ENCODE measurements at regions not wholly inside any gene's neighbourhood (a gene's known extent, or its start where the extent isn't known, plus 50 kb on each side); places are given as distances from the start of the nearest gene placed in this dataset.

DNA sequence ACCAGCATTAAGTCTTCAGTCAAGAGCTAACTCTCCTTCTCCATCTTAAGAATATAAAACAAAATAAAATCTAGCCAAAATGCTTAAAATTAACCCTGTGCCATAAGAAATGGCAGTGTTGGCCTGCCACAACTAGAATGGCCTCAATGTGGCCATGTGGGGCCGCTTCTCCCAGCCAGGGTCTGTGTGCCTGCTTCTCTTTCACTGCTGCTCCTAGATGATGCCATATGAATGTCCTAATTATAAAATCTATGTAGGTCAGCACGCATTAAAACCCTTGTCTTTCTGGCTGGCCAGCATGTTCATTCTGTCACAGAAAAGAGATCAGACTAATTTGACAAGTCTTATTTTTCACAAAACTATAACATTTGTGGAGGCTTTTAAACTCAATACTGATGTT is 102.6 kb downstream of the C6orf118 start:
- TF ChIP-seq POLR2A (IDR thresholded peaks at IDR 0.05), result no peak
- TF ChIP-seq, protein P1, sequence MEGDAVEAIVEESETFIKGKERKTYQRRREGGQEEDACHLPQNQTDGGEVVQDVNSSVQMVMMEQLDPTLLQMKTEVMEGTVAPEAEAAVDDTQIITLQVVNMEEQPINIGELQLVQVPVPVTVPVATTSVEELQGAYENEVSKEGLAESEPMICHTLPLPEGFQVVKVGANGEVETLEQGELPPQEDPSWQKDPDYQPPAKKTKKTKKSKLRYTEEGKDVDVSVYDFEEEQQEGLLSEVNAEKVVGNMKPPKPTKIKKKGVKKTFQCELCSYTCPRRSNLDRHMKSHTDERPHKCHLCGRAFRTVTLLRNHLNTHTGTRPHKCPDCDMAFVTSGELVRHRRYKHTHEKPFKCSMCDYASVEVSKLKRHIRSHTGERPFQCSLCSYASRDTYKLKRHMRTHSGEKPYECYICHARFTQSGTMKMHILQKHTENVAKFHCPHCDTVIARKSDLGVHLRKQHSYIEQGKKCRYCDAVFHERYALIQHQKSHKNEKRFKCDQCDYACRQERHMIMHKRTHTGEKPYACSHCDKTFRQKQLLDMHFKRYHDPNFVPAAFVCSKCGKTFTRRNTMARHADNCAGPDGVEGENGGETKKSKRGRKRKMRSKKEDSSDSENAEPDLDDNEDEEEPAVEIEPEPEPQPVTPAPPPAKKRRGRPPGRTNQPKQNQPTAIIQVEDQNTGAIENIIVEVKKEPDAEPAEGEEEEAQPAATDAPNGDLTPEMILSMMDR (IDR thresholded peaks at IDR 0.05 in 4 of 5, conservative IDR thresholded peaks at IDR 0.05 in 1 of 5), result no peak

All from gastrocnemius medialis (tissue), 4 donors.